H9 (cell line): ENCODE measurements at regions not wholly inside any gene's neighbourhood (a gene's known extent, or its start where the extent isn't known, plus 50 kb on each side); places are given as distances from the start of the nearest gene placed in this dataset.

ENCODE experiments used
- DNase-seq: peaks from one replicate; pipeline ENCODE4 v3.0.0-alpha.2; 2017
- H2AFZ ChIP-seq: one replicate; pipeline ENCODE4 v1.6.1; 2013; ENCODE audit warnings: mild to moderate bottlenecking, low read length, control low read depth, moderate library complexity
- H2AK5ac ChIP-seq: 2 replicates; pipeline ENCODE4 v1.6.1; 2013; ENCODE audit warnings: low read length, control low read depth, mixed read lengths; ENCODE audit not compliant: insufficient read length
- H2BK120ac ChIP-seq: one replicate; pipeline ENCODE4 v1.6.1; 2013; ENCODE audit warnings: low read depth, mild to moderate bottlenecking, low read length, control low read depth, inconsistent platforms; ENCODE audit not compliant: poor library complexity, severe bottlenecking
- H2BK12ac ChIP-seq: 2 replicates; pipeline ENCODE4 v1.6.1; 2013; ENCODE audit warnings: low read length, control low read depth, mixed read lengths, low read depth; ENCODE audit not compliant: insufficient read length
- H2BK15ac ChIP-seq: 2 replicates; pipeline ENCODE4 v1.6.1; 2013; ENCODE audit warnings: low read depth, low read length, control low read depth
- H2BK20ac ChIP-seq: one replicate; pipeline ENCODE4 v1.6.1; 2013; ENCODE audit warnings: low read depth, mild to moderate bottlenecking, low read length, control low read depth, inconsistent platforms; ENCODE audit not compliant: poor library complexity, severe bottlenecking
- H2BK5ac ChIP-seq: 2 replicates; pipeline ENCODE4 v1.6.1; 2013; ENCODE audit warnings: low read length, control low read depth, mixed read lengths; ENCODE audit not compliant: insufficient read length
- H3K14ac ChIP-seq: 2 replicates; pipeline ENCODE4 v1.6.1; 2013; ENCODE audit warnings: low read length, control low read depth; ENCODE audit not compliant: insufficient read depth
- H3K18ac ChIP-seq: 2 replicates; pipeline ENCODE4 v1.6.1; 2013; ENCODE audit warnings: low read depth, mild to moderate bottlenecking, mixed read lengths, low read length, control low read depth; ENCODE audit not compliant: insufficient read length
- H3K23ac ChIP-seq: 2 replicates; pipeline ENCODE4 v1.6.1; 2013; ENCODE audit warnings: low read length, control low read depth, mixed read lengths, low read depth; ENCODE audit not compliant: insufficient read length
- H3K23me2 ChIP-seq: 2 replicates; pipeline ENCODE4 v1.6.1; 2013; ENCODE audit warnings: low read depth, mild to moderate bottlenecking, mixed read lengths, low read length, control low read depth; ENCODE audit not compliant: insufficient read length, poor library complexity, severe bottlenecking
- H3K27ac ChIP-seq: 2 replicates; pipeline ENCODE4 v1.5.1; 2013; ENCODE audit warnings: low read length, control low read depth, mixed read lengths, low read depth; ENCODE audit not compliant: insufficient read length
- H3K27me3 ChIP-seq: 2 replicates; pipeline ENCODE4 v1.6.1; 2013; ENCODE audit warnings: low read length, control low read depth, inconsistent platforms; ENCODE audit not compliant: insufficient read depth
- H3K4ac ChIP-seq: 2 replicates; pipeline ENCODE4 v1.6.1; 2013; ENCODE audit warnings: low read depth, mild to moderate bottlenecking, control low read depth, inconsistent platforms, low read length, moderate library complexity
- H3K4me1 ChIP-seq: 2 replicates; pipeline ENCODE4 v1.6.1; 2013; ENCODE audit warnings: low read length, control low read depth, inconsistent platforms; ENCODE audit not compliant: insufficient read depth
- H3K4me2 ChIP-seq: 2 replicates; pipeline ENCODE4 v1.6.1; 2013; ENCODE audit warnings: low read length, control low read depth, mixed read lengths; ENCODE audit not compliant: insufficient read length, insufficient read depth
- H3K56ac ChIP-seq: 2 replicates; pipeline ENCODE4 v1.6.1; 2013; ENCODE audit warnings: low read depth, mild to moderate bottlenecking, mixed read lengths, low read length, control low read depth; ENCODE audit not compliant: insufficient read length
- H3K79me1 ChIP-seq: 2 replicates; pipeline ENCODE4 v1.6.1; 2013; ENCODE audit warnings: low read depth, mild to moderate bottlenecking, moderate library complexity, low read length, control low read depth, inconsistent platforms; ENCODE audit not compliant: insufficient read depth, poor library complexity, severe bottlenecking
- H3K79me2 ChIP-seq: 2 replicates; pipeline ENCODE4 v1.6.1; 2013; ENCODE audit warnings: low read length, control low read depth, inconsistent platforms; ENCODE audit not compliant: insufficient read depth
- H3K9ac ChIP-seq: 2 replicates; pipeline ENCODE4 v1.6.1; 2013; ENCODE audit warnings: low read length, control low read depth, mixed read lengths; ENCODE audit not compliant: insufficient read length; ENCODE audit errors: extremely low read depth
- H3K9me3 ChIP-seq: one replicate; pipeline ENCODE4 v1.6.1; 2013; ENCODE audit warnings: low read depth, low read length, inconsistent platforms; ENCODE audit not compliant: control insufficient read depth
- H3T11ph ChIP-seq: one replicate; pipeline ENCODE4 v1.6.1; 2013; ENCODE audit warnings: mild to moderate bottlenecking, low read length, control low read depth, inconsistent platforms
- H4K20me1 ChIP-seq: one replicate; pipeline ENCODE4 v1.6.1; 2013; ENCODE audit not compliant: control insufficient read depth, insufficient read length, insufficient read depth
- H4K5ac ChIP-seq: 2 replicates; pipeline ENCODE4 v1.6.1; 2013; ENCODE audit warnings: low read depth, mild to moderate bottlenecking, mixed read lengths, low read length, control low read depth; ENCODE audit not compliant: insufficient read length
- H4K8ac ChIP-seq: replicated peaks from 2 replicates; pipeline ENCODE4 v1.6.1; 2013; ENCODE audit warnings: low read length, control low read depth, mixed read lengths, low read depth; ENCODE audit not compliant: insufficient read length
- H4K91ac ChIP-seq: 2 replicates; pipeline ENCODE4 v1.6.1; 2013; ENCODE audit warnings: low read depth, mild to moderate bottlenecking, moderate library complexity, mixed read lengths, low read length, control low read depth; ENCODE audit not compliant: insufficient read length
- H3K27ac Mint-ChIP-seq, 3 experiments: 2 replicates in 2 of 3; 3 replicates in 1 of 3; pipeline ENCODE4 v1.8.0; 2020 to 2021; ENCODE audit warnings: mixed read lengths in 3 of 3, mild to moderate bottlenecking in 1 of 3, moderate library complexity in 1 of 3
- H3K27me3 Mint-ChIP-seq: 2 replicates; pipeline ENCODE4 v1.8.0; 2021; ENCODE audit warnings: low read depth, mild to moderate bottlenecking, moderate library complexity, mixed read lengths
- H3K36me3 Mint-ChIP-seq, 3 experiments: 2 replicates in 2 of 3; 3 replicates in 1 of 3; pipeline ENCODE4 v1.8.0; 2020 to 2021; ENCODE audit warnings: low read depth in 3 of 3, mixed read lengths in 3 of 3; ENCODE audit not compliant: insufficient read depth in 1 of 3
- H3K4me1 Mint-ChIP-seq, 2 experiments: 2 replicates each; pipeline ENCODE4 v1.8.0; 2020; ENCODE audit warnings: mixed read lengths in 2 of 2
- H3K4me3 Mint-ChIP-seq, 2 experiments: 2 replicates in 1 of 2; 3 replicates in 1 of 2; pipeline ENCODE4 v1.8.0; 2020 to 2021; ENCODE audit warnings: mild to moderate bottlenecking in 2 of 2, mixed read lengths in 2 of 2, moderate library complexity in 1 of 2
- H3K9me3 Mint-ChIP-seq, 2 experiments: 2 replicates in 1 of 2; 3 replicates in 1 of 2; pipeline ENCODE4 v1.8.0; 2020; ENCODE audit warnings: mild to moderate bottlenecking in 2 of 2, mixed read lengths in 2 of 2, moderate library complexity in 1 of 2
- CTCF ChIP-seq: fragments of 200-600 bp; sonication (generic); conservative IDR thresholded peaks from 3 replicates; pipeline ENCODE4 v1.8.0; 2021; ENCODE audit warnings: antibody characterized with exemption, mild to moderate bottlenecking
- WGBS: extraction: QIAGEN DNeasy Blood & Tissue Kit; methylation state at CpG from one replicate; pipeline ENCODE4 v1.1.7; 2013; ENCODE audit warnings: missing lambda C conversion rate, low lambda C conversion rate, mixed read lengths; ENCODE audit not compliant: insufficient read length; ENCODE audit errors: extremely low coverage; 5-methylcytosine and 5-hydroxymethylcytosine counted together

- H2AFZ ChIP-seq: no peak overlapping the region
- no peak overlapping the region for H3K14ac ChIP-seq
- no peak overlapping the region for H3K18ac ChIP-seq
- H3K27me3 ChIP-seq: no peaks in the 10 kb centered on the region
- no peak overlapping the region for H2BK12ac ChIP-seq
- no peaks in the 10 kb centered on the region for H3K9me3 ChIP-seq
- H2BK5ac ChIP-seq: no peak overlapping the region
- H3K23ac ChIP-seq: no peak overlapping the region
- H4K91ac ChIP-seq: no peak overlapping the region
- H3K9ac ChIP-seq: no peak overlapping the region
- no peak overlapping the region for H3K4ac ChIP-seq
- Mint-ChIP-seq H3K27ac (no peak overlapping the region), H3K4me1 (no peaks in the 10 kb centered on the region), H3K9me3 (peaks cover 6% of the 10 kb centered on the region in 2 experiments; a peak in 4 of 5 replicates), H3K4me3 (no peak overlapping the region), H3K36me3 (peaks cover 0 to 5% (median 0%) of the 10 kb centered on the region in 3 experiments; a peak in 2 of 7 replicates), H3K27me3 (no peaks in the 10 kb centered on the region)
- no peak overlapping the region for H3T11ph ChIP-seq
- no peaks in the 10 kb centered on the region for H4K20me1 ChIP-seq
- no peak for DNase-seq
- TF ChIP-seq CTCF: no peak
- H2BK15ac ChIP-seq: no peak overlapping the region
- H3K4me2 ChIP-seq: no peak overlapping the region
- H3K79me1 ChIP-seq: no peaks in the 10 kb centered on the region
- no peak overlapping the region for H2BK20ac ChIP-seq
- no peaks in the 10 kb centered on the region for H3K4me1 ChIP-seq
- no CpG with 5 or more reads among the region's 3 CpGs for WGBS
- no peak overlapping the region for H4K8ac ChIP-seq
- no peak overlapping the region for H3K27ac ChIP-seq
- H3K79me2 ChIP-seq: no peaks in the 10 kb centered on the region
- H3K23me2 ChIP-seq: no peaks in the 10 kb centered on the region
- H3K56ac ChIP-seq: no peak overlapping the region
- no peak overlapping the region for H2AK5ac ChIP-seq
- no peak overlapping the region for H2BK120ac ChIP-seq
- H4K5ac ChIP-seq: no peak overlapping the region
Measured at GRCh38 chr3:94887065-94887464, 824.2 kb downstream of the NSUN3 start.
